Right cardiac atrium (tissue), 5 donors: ENCODE measurements at regions not wholly inside any gene's neighbourhood (a gene's known extent, or its start where the extent isn't known, plus 50 kb on each side); places are given as distances from the start of the nearest gene placed in this dataset.
A peak's percentile ranks its signal among the peaks of the same experiment; 100 is the strongest.
"Not testable (repeated sequence)": the region's sequence is repeated elsewhere in the genome, so short reads cannot be mapped to it uniquely, and the experiment has no call there.

Source experiments
- ATAC-seq, 2 donors: fragments of 200-7000 bp; cut with Tn5 transposase; one replicate each; pipeline versions ENCODE4 v1.8.0 to v1.9.1; 2020; ENCODE audit warnings: moderate library complexity in 2 of 2, mild to moderate bottlenecking in 1 of 2
- DNase-seq, 3 donors: peaks; one replicate each; pipeline ENCODE4 v3.0.0-alpha.2; 2020
- H3K27ac ChIP-seq: one replicate; pipeline ENCODE4 v1.5.1; 2013; ENCODE audit warnings: mild to moderate bottlenecking, low read length, control low read depth, moderate library complexity
- H3K27me3 ChIP-seq: one replicate; pipeline ENCODE4 v1.6.1; 2013; ENCODE audit not compliant: control insufficient read depth, insufficient read depth
- H3K4me1 ChIP-seq: one replicate; pipeline ENCODE4 v1.6.1; 2013; ENCODE audit warnings: low read length; ENCODE audit not compliant: control insufficient read depth, insufficient read depth
- H3K4me3 ChIP-seq: one replicate; pipeline ENCODE4 v1.5.1; 2013; ENCODE audit warnings: low read length, control low read depth
- H3K9me3 ChIP-seq: one replicate; pipeline ENCODE4 v1.6.1; 2013; ENCODE audit warnings: low read length; ENCODE audit not compliant: control insufficient read depth
- WGBS: extraction: QIAGEN DNeasy Blood & Tissue Kit; methylation state at CpG from one replicate; pipeline ENCODE4 v1.1.7; 2013; 5-methylcytosine and 5-hydroxymethylcytosine counted together
- intact Hi-C, 4 donors: fragments of 100-400 bp; cut with DNase I; formaldehyde crosslinking; loops; one replicate each; pipeline versions ENCODE4 v1.11.0 to v1.14.0; 2022 to 2023
- donor health status: healthy with polysubstance abuse.
- donor health status: DM: no; HTN: yes; CAD: no.
- donor health status: DM: no; HTN: no; CAD: no.
- donor health status: DM: no; HTN: yes; CAD: no; lungs with severe emphysema.
- donor health status: DM: yes; HTN: yes; CAD: no.

DNA sequence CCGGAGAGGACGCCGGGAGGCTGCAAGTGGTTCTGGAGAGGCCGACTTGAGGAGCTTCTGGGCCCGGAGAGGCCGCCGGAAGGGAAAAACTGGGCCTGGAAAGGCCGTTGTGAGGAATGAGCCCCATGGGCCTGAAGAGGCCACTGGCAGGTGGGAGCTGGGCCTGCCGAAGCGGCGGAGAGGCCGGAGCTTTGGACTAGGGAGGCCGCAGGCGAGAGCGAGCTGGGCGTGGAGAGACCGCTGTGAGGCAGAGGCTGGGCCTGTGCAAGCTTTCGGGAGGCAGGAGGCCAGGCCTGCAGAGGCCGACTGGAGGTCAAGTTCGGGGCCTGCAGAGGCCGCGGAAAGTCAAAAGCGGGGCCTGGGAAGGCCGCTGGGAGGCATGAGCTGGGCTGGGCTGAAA is 317.8 kb downstream of the ZNF479 start:
- H3K27me3 ChIP-seq, H3K9me3 ChIP-seq, H3K27ac ChIP-seq, ATAC-seq, intact Hi-C loops, H3K4me3 ChIP-seq, H3K4me1 ChIP-seq, DNase-seq: not testable (repeated sequence)
- whole genome bisulfite sequencing, result 80% methylated on average over 2 of the region's 24 CpGs

DNA sequence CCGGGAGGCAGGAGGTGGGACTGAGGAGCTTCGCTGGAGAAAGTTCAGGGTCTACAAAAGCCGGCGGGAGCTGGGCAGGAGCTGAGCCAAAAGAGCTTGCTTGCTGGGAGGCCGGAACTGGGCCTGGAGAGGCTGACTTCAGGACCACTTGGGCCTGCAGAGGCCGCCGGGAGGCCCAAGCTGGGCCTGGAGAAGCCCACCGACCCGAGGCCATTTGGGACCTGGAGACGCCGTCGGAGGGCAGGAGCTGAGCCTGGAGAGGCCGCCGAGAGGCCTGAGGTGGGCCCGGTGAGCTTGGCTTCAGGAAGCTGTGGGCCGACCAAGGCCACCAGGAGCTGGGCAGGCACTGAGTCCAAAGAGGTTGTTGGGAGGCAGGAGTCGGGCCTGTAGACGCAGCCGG is 318.3 kb downstream of the ZNF479 start:
- H3K27me3 ChIP-seq, H3K9me3 ChIP-seq, DNase-seq, H3K4me3 ChIP-seq, intact Hi-C loops, ATAC-seq, H3K4me1 ChIP-seq, H3K27ac ChIP-seq: not testable (repeated sequence)
- WGBS, result 100% methylated on average over 3 of the region's 19 CpGs

DNA sequence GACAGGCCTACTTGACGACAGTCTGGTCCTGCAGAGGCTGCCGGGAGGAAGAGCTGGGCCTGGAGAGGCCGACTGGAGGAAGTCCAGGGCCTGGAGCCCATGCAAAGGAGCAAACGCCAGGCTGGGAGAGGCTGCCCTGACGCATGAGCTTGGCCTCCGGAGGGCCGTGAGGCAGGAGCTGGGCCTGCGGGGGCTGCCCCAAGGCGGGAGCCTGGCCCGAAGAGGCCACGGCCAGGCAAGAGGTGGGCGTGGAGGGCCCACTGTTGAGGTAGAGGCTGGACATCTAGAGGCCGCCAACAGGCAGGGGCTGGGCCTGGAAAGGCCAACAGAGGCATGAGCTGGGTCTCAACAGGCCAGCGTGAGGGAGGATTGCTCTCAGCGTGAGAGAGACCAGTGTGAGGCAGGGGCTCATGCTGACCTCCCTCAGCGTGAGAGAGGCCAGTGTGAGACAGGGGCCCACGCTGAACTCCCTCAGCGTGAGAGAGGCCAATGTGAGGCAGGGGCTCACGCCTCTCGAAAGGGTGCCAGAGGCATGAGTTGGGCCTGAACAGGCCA is 320.6 kb downstream of the ZNF479 start:
- H3K9me3 ChIP-seq, ATAC-seq, intact Hi-C loops, H3K27me3 ChIP-seq, H3K27ac ChIP-seq, H3K4me3 ChIP-seq, H3K4me1 ChIP-seq: not testable (repeated sequence)
- peak in 2 of 3 donors; percentile 9 to 35 for DNase-seq
- WGBS, result 86% methylated on average over 20 of the region's 20 CpGs

DNA sequence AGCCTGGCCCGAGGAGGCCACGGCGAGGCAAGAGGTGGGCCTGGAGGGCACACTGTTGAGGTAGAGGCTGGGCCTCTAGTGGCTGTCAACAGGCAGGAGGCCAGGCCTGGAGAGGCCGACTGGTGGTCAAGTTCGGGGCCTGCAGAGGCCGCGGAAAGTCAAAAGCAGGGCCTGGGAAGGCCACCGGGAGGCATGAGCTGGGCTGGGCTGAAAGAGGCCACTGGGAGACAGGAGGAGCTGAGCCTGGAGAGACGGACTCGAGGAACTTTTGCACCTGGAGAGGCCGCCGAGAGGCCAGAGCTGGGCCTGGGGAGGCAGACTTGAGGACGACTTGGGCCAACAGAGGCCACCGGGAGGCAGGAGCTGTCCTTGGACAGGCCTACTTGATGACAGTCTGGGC is 321.2 kb downstream of the ZNF479 start:
- no peak for ATAC-seq
- 87% methylated on average over 14 of the region's 14 CpGs for WGBS
- DNase-seq, result peak in 1 of 3 donors; percentile 8
- intact Hi-C loops, result no loop called here
- Histone ChIP-seq H3K9me3 (no peaks in the 10 kb centered on the region), H3K27me3 (no peaks in the 10 kb centered on the region), H3K4me1 (no peaks in the 10 kb centered on the region), H3K4me3 (no peak overlapping the region), H3K27ac (no peak overlapping the region)

DNA sequence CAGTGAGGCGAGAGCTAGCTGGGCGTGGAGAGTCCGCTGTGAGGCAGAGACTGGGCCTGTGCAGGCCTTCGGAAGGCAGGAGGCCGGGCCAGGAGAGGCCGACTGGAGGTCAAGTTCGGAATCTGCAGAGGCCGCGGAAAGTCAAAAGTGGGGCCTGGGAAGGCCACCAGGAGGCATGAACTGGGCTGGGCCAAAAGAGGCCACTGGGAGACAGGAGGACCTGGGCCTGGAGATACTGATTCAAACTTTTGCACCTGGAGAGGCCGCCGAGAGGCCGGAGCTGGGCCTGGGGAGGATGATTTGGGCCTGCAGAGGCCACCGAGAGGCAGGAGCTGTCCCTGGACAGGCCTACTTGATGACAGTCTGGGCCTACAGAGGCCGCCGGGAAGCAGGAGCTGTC is 321.8 kb downstream of the ZNF479 start:
- Histone ChIP-seq H3K9me3 (no peaks in the 10 kb centered on the region), H3K4me1 (no peaks in the 10 kb centered on the region), H3K4me3 (no peak overlapping the region), H3K27me3 (no peaks in the 10 kb centered on the region), H3K27ac (no peak overlapping the region)
- intact Hi-C loops, result no loop called here
- 91% methylated on average over 15 of the region's 15 CpGs for WGBS
- DNase-seq (peak in 1 of 3 donors; percentile 9), ATAC-seq (no peak)

DNA sequence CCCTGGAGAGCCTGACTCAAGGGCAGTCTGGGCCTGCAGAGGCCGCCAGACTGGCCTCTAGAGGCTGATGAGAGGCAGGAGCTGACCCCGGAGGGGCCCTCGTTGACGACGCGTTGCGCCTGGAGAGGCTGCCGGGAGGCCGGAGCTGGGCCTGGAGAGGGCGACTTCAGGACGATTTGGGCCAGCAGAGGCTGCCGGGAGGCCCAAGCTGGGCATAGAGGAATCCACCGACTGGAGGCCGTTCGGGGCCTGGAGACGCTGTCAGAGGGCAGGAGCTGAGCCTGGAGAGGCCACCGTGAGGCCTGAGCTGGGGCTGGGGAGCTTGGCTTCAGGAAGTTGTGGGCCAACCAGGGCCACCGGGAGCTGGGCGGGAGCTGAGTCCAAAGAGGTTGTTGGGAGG is 322.5 kb downstream of the ZNF479 start:
- not testable (repeated sequence) for H3K27me3 ChIP-seq

DNA sequence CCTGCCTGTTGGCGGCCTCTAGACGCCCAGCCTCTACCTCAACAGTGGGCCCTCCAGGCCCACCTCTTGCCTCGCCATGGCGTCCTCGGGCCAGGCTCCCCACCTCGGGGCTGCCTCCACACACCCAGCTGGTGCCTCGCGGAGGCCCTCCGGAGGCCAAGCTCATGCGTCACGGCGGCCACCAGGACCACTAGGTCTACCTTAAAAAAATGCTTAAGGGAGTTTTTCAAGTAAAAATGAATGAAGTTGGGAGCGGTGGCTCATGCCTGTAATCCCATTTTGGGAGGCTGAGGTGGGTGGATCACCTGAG is 327.5 kb downstream of the ZNF479 start:
- WGBS, result 90% methylated on average over 13 of the region's 13 CpGs
- H3K4me3 ChIP-seq, H3K9me3 ChIP-seq, intact Hi-C loops, ATAC-seq, H3K27me3 ChIP-seq, H3K4me1 ChIP-seq, H3K27ac ChIP-seq, DNase-seq: not testable (repeated sequence)

More for the DNA sequence above, 322.5 kb downstream of the ZNF479 start:
- 89% methylated on average over 19 of the region's 19 CpGs for WGBS
- H3K4me3 ChIP-seq, intact Hi-C loops, ATAC-seq, H3K27ac ChIP-seq, H3K4me1 ChIP-seq, H3K9me3 ChIP-seq: not testable (repeated sequence)
- DNase-seq, result peak in 1 of 3 donors; percentile 20

DNA sequence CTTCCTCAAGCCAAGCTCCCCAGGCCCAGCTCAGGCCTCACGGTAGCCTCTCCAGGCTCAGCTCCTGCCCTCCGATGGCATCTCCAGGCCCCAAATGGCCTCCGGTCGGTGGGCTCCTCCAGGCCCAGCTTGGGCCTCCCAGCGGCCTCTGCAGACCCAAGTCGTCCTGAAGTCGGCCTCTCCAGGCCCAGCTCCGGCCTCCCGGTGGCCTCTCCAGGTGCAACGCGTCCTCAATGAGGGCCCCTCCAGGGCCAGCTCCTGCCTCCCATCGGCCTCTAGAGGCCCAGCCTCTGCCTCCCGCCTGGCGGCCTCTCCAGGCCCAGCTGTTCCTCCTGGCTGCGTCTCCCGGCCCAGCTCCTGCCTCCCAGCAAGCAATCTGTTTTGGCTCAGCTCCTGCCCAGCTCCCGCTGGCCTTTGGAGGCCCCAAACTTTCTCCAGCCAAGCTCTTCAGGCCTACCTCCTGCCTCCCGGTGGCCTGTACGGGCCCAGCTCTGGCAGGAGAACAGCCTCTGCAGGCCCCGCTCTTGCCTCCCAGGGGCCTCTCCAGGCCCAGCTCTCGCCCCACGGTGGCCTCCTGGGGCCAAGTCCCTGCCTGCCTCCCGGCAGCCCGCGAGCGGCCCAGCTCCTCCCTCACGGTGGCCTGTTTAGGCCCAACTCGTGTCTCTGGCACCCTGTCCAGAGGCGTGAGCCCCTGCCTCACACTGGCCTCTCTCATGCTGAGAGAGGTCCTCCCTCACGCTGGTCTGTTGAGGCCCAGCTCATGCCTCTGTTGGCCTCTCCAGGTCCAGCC is 328.1 kb downstream of the ZNF479 start:
- H3K27me3 ChIP-seq, H3K4me1 ChIP-seq, intact Hi-C loops, H3K27ac ChIP-seq, H3K9me3 ChIP-seq, ATAC-seq, H3K4me3 ChIP-seq: not testable (repeated sequence)
- DNase-seq, result peak in 1 of 3 donors; percentile 60
- WGBS, result 86% methylated on average over 30 of the region's 30 CpGs

DNA sequence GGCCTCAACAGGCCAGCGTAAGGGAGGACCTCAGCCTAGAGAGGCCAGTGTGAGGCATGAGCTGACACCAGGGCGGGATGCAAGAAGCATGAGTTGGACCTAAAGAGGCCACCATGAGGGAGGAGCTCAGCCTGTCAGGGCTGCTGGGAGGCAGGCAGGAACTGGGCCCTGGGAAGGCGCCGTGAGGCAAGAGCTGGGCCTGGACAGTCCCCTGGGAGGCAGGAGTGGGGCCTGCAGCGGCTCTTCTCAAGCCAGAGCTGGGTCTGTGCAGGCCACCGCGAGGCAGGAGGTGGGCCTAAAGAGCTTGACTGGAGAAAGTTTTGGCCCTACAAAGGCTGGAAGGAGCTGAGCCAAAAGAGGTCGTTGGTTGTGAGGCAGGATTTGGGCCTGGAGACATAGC is 328.9 kb downstream of the ZNF479 start:
- ATAC-seq, result peak in 1 of 2 donors; percentile 26
- H3K27me3 ChIP-seq, H3K4me3 ChIP-seq, H3K27ac ChIP-seq, H3K9me3 ChIP-seq, DNase-seq, H3K4me1 ChIP-seq, intact Hi-C loops: not testable (repeated sequence)
- WGBS, result 82% methylated on average over 8 of the region's 8 CpGs

DNA sequence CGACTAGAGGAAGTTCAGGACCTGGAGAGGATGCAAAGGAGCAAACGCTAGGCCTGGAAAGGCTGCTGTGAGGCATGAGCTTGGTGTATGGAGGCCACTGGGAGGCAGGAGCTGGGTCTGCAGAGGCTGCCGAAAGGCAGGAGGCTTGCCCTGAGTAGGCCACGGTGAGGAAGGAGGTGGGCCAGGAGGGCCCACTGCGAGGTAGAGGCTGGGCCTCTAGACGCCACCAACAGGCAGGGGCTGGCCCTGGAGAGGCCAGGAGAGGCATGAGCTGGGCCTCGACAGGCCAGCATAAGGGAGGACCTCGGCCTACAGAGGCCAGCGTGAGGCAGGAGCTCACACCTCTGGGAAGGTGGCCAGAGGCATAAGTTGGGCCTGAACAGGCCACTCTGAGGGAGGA is 330.0 kb downstream of the ZNF479 start:
- H3K27me3 ChIP-seq, intact Hi-C loops, H3K27ac ChIP-seq, H3K4me3 ChIP-seq, DNase-seq, H3K4me1 ChIP-seq, H3K9me3 ChIP-seq: not testable (repeated sequence)
- peak in 1 of 2 donors; percentile 36 for ATAC-seq
- WGBS, result 95% methylated on average over 3 of the region's 9 CpGs

DNA sequence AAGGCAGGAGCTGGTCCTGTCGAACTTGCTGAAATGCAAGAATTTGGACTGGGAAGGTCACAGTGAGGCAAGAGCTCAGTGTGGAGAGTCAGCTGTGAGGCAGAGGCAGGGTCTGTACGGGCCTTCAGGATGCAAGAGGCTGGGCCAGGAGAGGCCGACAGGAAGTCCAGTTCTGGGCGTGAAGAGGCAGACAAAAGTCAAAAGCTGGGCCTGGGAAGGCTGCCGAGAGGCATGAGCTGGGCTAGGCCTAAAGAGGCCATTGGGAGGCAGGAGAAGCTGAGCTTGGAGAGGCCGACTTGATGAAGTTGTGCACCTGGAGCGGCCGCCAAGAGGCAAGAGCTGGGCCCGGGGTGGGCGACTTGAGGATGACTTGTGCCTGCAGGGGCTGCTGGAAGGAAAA is 330.5 kb downstream of the ZNF479 start:
- DNase-seq, H3K27ac ChIP-seq, H3K27me3 ChIP-seq, H3K4me3 ChIP-seq, H3K9me3 ChIP-seq, intact Hi-C loops, H3K4me1 ChIP-seq: not testable (repeated sequence)
- ATAC-seq, result peak in 1 of 2 donors; percentile 19
- WGBS, result 62% methylated on average over 4 of the region's 10 CpGs
